Right hindlimb (tissue), 1 donor: ENCODE measurements at regions not wholly inside any gene's neighbourhood (a gene's known extent, or its start where the extent isn't known, plus 50 kb on each side); places are given as distances from the start of the nearest gene placed in this dataset.

Experiments used
- DNase-seq: peaks from one replicate; pipeline ENCODE4 v3.0.0-alpha.2; 2018

DNA sequence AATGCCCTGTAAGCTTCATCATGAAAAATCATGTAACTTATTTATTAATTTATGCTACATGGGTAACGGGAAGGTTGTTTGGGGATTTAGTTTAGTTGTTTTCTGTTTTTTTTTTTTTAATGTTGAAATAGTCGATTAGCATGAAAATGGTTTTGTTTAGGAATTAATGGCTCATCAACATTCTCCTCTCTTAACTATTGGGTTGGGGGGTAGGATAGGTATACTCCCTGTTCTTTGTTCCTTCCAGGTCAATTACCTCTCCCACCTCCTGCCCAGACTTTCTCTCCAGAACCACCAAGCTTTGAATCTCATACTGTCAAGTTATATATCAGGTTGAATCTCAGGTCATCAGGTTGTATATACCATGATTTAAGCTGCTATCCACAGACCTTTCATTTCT, 568.7 kb upstream of the DSEL start:
- no peak for DNase-seq

DNA sequence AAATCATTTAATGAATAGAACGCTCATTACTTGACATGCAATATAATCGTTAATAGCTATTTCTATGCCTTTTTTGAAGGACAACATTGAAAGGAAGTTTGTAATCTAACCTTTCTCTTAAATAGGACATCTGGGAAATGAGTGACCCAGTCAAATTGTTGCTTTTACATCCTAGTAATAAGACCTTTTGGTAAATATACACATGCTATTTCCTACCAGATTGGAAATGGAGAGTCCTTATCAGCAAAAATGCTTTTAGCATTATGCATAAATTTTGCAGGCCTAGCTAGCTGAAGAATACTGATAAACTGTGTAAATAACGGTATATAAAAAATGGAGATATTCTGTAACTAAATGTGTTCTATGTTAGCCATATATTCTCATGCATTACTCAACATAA, 567.3 kb upstream of the DSEL start:
- no peak for DNase-seq

DNA sequence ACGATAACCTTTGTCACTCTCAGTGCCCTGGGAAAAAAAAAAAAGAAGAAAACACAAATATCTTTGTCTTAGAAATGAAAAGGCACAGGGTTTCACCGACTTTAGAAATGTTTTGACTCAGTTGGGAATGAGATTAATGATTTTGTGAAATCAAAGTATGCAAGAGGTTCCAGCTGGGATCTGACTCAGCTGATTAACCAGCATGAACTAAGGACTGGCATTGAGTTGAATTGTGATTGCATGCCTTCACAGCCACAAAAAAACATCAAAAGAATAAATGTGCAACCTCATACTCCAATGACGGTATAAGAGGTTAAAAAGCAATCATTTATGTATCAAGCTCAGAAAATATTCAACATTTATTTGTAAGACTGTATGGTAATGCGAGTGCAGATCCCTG, 566.6 kb upstream of the DSEL start:
- DNase-seq: no peak

DNA sequence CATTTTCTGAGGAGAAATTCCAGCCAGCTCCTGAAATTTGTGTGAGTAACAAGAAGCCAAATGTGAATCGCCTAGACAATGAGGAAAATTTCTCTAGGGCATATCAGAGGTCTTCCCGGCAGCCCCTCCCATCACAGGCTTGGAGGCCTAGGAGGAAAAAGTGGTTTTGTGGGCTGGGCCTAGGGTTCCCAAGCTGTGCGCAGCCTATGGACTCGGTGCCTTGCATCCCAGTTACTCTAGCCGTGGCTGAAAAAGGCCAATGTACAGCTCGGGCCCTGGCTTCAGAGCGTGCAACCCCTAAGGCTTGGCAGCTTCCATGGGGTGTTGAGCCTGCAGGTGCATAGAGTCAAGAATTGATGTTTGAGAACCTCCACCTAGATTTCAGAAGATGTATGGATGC, 556.2 kb upstream of the DSEL start:
- DNase-seq: no peak

DNA sequence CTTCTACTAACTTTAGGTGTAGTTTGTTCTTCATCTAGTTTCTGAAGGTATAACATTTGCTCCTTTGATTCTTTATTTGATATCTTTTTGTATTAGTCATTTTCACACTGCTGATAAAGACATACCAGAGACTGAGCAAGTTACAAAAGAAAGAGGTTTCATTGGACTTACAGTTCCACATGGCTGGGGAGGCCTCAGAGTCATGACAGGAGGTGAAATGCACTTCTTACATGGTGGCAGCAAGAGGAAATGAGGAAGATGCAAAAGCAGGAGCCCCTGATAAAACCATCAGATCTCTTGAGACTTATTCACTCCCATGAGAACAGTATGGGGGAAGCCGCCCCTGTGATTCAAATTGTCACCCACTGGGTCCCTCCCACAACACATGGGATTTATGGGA, 544.4 kb upstream of the DSEL start:
- DNase-seq: no peak

DNA sequence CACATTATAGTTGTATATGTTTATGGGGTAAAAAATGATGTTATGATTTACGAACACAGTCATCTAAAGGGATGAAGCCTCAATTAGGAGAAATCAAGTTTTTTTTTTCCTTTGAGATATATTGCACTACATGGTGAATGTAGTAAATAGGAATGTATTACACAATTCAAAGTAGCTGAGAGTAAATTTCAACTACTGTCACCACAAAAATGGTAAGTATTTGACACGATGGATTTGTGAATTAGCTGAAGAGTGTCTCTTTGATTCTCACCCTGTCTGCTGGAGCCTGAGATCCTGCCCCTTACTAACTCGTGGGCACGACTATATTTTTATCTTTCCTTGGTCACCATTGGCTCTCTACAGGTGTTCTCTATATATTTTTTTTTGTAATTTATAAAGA, 540.4 kb upstream of the DSEL start:
- no peak for DNase-seq

DNA sequence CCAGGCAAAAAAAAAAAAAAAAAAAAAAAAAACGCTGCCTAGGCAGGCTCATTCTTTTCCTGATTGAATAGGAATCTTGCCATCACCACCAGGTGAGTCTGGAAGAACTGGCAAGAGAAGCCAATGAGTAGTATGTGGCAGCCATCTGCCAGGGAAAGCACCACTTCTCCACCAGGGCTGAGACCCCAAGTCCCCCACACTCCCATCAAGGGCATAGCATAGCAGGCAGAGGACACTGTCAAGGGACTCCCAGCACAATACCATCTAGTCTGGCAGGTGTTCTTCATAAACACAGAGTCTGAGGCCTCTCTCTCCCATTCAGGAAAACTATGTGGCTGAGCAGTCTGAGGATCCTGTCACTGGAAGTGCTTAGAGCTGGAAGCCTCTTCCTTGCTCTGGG, 538.1 kb upstream of the DSEL start:
- DNase-seq: no peak

DNA sequence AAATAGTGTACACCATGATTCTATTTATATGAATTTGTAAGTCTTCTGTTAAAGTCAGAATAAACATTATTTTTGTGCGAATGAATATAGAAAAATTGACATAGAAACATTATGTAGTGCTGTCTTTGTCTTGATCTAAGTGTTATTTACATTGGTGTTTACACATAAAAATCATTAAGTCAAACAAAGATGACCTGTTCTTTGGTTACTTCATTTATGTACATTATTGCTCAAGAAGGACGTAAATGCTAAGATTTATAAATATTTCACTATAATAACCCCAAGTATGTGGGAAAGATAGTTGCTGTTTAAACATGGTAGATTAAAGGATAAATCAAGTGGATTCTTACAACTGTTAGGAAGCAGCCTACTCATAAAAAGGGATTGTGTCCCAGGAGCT, 536.8 kb upstream of the DSEL start:
- no peak for DNase-seq

DNA sequence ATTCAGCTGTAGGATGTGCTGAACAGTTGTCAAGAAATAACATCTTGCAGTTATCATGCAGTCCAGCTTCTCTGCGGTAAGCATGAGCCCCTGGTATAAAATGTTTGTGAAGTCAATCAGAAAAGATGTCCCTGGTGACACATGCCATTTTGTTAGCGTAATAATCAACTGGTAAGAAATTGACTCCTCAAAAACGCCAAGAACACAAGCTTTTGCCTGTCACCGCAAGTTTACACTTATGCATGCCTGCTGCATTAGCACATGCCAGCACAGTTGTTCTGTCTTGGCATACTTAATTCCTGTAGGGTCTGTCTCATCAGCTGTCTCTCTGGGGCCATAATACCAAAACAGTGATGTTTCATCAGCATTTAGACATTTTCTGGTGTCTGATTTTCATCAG, 524.8 kb upstream of the DSEL start:
- no peak for DNase-seq

DNA sequence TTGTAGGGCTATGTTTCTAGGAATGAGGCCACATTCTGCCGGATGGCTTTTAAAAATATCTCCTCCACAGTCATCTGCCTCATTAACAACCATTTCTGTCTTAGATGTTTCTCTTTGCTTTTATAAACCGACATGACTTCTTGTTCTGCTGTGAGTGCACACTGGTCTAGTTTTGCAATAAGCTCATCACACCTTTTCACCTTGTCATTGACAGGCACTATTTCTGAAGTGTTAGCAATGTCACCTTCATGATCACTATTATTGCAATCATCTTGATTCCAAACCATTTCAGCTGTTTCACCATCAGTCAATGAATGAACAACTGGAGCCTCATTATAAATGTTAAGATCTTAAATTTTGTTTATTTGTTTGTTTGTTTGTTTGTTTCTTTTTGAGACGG, 523.7 kb upstream of the DSEL start:
- DNase-seq: no peak

DNA sequence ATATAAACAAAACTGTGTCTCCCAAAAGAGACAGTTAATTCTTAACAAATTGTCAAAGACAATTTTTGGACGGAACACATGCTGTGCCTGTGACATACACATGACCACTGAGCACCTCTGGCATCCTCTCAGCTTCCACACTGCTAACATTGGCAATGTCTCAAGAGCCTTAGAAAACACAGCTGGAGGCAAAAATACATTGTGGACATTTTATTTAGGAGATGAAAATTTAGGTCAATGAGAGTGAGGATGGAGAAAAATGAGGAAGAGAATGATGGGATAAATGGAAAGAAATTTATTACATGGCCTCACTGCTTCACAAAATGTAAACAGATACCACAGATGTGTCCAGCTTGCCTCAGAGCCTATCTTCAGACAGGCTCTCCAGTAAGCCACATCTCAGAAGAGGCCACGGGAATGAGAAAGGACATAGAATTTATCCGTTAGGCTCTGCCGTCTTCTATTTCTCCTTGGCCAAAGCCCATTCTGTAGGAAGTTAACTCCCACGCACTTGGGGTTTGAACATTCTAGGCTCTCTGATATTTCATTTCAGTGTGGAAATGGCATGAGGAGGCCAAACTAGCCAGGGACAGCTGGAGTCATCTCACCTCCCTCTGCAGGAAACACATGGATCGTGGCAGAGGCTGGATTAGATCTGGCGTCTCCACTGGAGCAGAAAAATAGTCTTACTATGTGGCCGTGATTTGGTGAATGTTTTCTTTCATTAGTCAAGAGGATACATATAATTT, 519.4 kb upstream of the DSEL start:
- DNase-seq: no peak

DNA sequence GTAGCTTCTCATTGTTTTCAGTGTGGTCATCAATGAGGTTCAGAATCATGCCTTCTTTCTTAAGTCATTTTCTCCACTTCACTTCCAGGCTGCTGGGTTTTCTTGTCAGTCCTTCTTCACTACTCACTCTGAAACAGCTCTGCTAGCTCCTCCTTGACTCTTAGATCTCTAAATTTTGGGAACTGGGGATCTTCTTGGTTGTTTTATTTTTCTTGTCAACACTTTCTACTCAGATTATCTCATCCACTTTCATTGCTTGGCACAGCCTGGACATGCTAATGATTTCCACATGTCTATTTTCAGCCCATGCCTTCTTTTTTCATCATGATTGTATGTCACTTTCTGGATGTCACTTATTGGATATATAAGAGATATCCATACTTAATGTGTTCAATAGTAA, 517.8 kb upstream of the DSEL start:
- DNase-seq: no peak

DNA sequence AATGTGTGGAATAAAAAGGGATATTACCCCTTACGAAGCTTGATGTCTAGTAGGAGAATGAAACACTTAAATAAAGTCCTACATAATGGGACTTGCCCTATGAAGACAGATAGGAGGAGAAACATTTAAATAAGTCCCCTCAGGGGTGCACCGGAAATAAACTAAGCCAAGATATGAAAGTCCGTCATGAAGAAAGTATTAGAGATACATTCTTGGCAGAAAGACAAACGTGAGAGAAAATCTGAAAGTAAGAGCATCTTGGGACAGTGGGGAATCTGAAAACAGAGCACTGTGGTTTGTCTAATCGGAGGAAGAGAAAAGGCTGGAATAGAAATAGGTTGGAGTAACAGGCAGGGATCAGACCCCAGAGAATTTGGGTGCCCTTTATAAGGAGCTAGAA, 516.9 kb upstream of the DSEL start:
- DNase-seq: no peak

DNA sequence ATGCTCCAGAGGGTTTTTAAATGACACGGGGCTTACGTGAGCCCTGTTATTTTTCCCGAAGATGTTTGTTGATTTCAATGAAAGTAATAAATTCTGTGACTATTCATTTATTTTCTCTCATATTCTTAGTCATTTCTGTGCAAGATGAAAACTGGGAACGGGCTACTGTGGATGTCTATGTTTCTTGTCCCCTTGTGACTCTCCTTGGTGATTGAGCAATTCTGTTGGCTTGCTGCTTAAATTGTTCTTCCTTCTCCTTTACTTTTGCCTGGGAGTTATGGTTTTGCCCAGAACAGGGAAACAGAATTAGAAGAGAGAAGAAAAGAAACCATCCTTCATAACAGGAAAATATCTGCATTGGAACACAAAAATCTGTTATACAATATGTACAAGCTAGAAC, 508.2 kb upstream of the DSEL start:
- no peak for DNase-seq

DNA sequence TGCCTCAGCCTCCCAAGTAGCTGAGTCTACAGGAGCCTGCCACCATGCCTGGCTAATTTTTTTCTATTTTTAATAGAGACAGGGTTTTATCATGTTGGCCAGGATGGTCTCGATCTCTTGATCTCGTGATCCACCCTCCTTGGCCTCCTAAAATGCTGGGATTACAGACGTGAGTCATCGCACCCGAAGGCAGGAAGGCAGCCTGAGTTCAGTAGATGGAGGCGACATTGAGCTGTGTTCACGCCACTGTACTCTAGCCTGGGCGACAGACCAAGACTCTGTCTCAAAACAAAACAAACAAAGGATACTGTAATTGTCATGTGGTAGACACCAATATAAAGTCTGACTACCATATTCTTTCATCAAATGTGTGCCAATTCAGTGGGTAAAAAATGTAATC, 500.9 kb upstream of the DSEL start:
- DNase-seq: no peak

DNA sequence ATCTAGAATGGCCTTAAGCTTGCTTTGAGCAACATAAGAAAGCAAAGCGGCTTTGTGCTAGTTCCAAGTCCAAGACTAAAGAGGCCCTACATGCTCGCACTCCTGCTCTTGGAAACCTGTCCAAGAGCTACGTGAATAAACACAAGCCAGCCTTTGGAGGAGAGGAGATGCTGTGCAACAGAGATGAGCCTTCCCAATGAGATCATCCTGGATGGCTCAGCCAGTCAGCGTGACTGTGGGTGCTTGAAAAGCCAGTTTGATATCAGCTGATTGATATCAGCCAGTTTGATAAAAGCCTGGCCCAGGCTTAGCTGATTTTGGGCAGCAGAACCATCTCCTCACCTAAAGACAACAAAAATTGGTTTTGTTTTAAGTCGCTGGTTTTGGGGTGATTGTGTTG, 481.0 kb upstream of the DSEL start:
- no peak for DNase-seq

DNA sequence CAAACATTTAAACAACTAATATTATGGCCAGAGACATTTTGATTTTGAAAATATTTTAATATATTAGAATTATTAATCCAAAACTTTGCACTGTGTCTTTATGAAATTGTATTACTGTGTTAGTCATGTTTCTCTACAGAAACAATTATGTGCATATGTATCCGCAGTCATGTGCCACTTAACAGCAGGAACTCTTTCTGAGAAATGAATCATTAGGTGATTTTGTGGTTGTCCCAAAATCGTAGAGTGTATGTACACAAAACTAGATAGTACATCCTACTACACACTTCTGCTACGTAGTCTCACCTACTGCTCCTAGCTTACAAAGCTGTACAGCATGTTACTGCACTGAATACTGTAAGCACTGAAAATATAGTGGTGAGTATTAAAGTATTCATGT, 479.2 kb upstream of the DSEL start:
- DNase-seq: no peak

DNA sequence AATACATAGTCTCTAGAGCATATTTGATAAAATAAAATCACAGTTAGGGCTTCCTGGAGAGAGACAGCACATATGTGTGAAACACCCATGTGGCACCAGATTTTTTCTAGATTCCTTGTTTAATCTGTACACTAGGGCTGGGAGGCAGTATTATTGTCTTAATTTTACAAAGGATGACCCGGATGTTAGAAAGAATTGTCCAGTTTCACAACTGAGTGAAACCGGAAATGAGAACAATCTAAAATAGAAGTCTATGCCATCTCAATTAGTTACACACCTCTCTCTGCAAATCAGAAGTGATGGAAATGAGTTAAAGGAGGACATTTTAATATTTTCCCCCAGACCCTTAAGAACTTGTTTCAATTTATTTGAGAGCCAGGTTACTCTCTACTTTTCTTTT, 463.7 kb upstream of the DSEL start:
- no peak for DNase-seq

DNA sequence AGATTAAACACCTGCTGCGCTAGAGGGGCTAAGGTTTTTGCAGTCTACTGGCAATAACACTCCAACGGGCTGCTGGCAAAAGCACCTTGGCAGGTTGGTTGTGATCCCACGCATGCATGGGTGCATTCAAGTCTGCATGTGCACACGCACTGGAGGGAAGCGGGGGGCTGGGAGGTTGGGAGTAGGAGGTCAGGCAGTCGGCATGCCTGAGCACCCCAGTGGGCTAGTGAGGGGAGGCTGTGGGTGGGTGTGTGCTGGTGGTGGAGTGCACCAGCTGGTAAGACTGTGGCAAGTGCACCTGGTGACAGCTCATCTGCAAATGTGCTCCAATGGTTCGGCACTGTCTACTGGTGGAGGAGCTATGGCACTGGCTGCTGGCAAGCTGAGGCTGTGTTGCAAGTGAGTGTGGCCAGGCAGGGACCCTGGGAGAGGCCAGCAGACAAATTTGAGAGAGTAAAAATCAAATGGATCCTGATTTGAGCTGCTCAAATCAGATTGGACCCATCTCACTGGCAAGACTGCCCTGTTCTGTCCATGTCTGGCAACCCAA, 460.6 kb upstream of the DSEL start:
- DNase-seq: no peak

DNA sequence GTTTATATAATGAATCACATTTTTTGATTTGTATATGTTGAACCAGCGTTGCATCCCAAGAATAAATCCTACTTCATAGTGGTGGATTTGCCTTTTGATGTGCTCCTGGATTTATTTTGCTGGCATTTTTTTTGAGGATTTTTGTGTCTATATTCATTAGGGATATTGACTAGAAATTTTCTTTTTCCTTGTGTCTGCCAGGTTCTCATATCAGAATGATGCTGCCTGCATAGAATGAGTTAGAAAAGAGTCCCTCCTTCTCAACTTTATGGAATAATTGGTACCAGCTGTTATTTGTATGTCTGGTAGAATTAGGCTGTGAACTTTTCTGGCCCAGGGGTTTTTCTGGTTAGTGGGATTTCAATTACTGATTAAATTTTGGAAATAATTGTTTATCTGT, 457.4 kb upstream of the DSEL start:
- DNase-seq: no peak

DNA sequence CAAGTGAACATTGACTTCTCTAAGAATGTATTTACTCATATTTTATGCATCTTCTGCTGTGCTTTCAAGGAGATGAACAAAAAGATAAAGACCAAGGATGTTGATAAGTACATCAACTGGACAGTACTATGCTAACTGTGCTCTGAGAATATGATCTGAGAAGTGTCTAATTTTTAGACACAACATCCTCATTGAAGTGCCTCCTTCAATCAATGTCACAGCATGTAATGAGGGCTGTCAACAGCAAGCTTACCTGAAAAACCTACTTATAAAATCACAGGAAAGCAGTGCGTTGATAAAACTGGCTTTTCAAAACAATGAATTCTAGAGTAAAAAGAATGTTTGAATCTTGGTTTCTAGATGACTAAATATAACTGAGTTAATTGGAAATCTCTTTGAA, 452.9 kb upstream of the DSEL start:
- DNase-seq: no peak

DNA sequence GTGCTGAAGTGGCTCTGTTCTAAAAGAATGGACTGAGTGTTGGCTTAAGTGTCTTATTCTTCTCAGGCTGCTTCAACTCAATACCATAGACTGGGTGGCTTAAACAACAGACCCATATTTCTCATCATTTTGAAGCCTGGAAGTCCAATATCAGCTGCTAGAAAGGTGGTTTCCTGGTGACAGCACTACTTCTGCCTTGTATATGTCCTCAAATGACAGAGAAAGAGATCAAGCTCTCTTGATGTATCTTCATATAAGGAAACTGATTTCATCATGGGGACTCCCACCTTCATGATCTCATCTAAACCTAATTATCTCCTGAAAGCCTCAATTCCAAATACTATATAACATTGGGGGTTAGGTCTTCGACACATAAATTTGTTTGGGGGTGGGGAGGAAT, 449.7 kb upstream of the DSEL start:
- DNase-seq: no peak

DNA sequence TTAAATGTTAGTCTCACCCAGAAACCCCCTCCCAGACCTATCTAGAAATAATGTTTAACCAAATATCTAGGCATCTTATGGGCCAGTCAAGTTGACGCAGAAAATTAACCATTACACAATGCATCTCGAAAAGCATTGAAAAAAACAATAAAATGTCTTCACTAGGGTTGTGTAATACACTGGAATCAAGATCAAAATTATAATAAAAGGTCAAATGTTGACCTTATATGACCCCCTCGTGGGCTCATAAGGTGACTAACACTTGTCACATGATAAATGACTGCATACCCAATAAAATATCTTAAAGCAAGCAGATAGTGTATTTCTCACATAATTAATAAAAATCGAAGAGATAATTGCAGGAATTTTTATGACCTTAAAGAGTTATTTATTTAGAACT, 447.9 kb upstream of the DSEL start:
- no peak for DNase-seq

DNA sequence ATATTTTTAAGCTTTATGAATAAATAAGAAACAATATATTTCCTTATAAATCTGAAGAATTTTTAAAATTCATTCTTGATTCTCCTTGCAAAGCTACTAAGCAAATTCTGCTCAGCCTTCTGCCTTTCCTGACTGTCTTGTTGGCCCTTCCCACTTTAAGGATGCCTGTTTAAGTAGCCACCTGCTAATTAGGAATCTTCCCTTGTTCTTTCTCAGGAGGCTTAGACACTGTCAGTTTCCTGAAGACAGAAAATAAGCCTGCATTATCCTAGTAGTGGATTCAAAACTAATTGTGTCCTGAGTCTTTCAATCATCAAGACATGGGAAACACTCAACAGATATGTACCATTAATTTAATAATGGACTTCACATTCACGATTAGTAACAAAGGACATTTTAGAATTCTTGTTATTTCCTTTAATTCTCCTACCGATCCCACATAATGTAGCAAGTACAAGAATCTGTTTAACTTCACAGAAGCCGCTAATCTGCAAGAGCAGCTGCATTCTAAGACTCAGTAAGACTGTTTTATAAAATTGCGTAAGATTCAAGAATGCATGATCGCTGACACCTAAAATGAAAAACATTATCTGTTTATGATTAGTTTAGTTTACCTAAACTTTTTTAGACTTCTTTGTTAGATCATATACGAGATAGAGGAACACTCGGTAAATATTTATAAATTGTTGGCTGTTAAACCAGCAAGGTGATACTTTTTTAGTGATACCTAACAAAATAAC, 445.4 kb upstream of the DSEL start:
- no peak for DNase-seq

DNA sequence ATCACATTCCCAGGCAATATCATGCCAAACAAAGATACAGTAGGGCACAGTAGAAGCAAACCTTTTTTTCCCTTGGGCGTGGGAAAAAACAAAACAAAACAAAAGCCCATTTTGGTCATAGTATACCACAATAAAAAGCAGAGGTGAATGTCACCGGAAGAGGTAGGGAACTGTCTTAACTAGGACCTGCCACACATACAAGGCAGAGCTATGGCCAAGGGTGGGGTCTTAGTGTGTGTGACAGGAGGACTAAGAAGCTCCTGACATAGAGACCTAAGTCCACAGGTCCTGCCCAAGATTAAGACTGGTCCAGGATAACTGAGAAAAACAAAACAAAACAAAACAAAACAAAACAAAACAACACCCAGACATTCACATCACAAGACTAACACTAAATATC, 441.2 kb upstream of the DSEL start:
- DNase-seq: no peak
